WERI-Rb-1 (cell line): ENCODE measurements at regions not wholly inside any gene's neighbourhood (a gene's known extent, or its start where the extent isn't known, plus 50 kb on each side); places are given as distances from the start of the nearest gene placed in this dataset.
"Not testable (repeated sequence)": the region's sequence is repeated elsewhere in the genome, so short reads cannot be mapped to it uniquely, and the experiment has no call there.

Source experiments
- DNase-seq: peaks from one replicate; pipeline ENCODE4 v3.0.0-alpha.2; 2020
- H3K27ac ChIP-seq: fragments of 250-450 bp; sonication (Bioruptor Pico); 2 replicates; pipeline ENCODE4 v1.5.1; 2020; ENCODE audit warnings: mild to moderate bottlenecking, moderate library complexity
- H3K27me3 ChIP-seq: fragments of 250-450 bp; sonication (Bioruptor Pico); 2 replicates; pipeline ENCODE4 v1.5.1; 2021; ENCODE audit warnings: mild to moderate bottlenecking, low read depth, moderate library complexity; ENCODE audit not compliant: insufficient read depth, severe bottlenecking
- H3K36me3 ChIP-seq: fragments of 250-450 bp; sonication (Bioruptor Pico); 2 replicates; pipeline ENCODE4 v1.5.1; 2020; ENCODE audit warnings: mild to moderate bottlenecking, moderate library complexity
- H3K4me3 ChIP-seq: 2 replicates; pipeline ENCODE4 v1.5.1; 2011; ENCODE audit warnings: low read depth, mild to moderate bottlenecking, control low read depth, low read length
- H3K9me3 ChIP-seq: fragments of 250-450 bp; sonication (Bioruptor Pico); 2 replicates; pipeline ENCODE4 v1.5.1; 2021; ENCODE audit warnings: mild to moderate bottlenecking, moderate library complexity; ENCODE audit not compliant: severe bottlenecking
- CTCF ChIP-seq: IDR thresholded peaks from 2 replicates; pipeline ENCODE4 v1.5.1; 2011; ENCODE audit warnings: low read depth, mild to moderate bottlenecking, control low read depth, inconsistent platforms, low read length

GRCh38 chr3:98702166-98702565 lies 61.0 kb upstream of the ST3GAL6 start:
- DNase-seq: no peak
- H3K27me3 ChIP-seq: peaks cover 8% of the 10 kb centered on the region
- no peak overlapping the region for H3K4me3 ChIP-seq
- TF ChIP-seq CTCF: no peak
- no peaks in the 10 kb centered on the region for H3K36me3 ChIP-seq
- H3K9me3 ChIP-seq: no peaks in the 10 kb centered on the region
- no peak overlapping the region for H3K27ac ChIP-seq

GRCh38 chr3:98705212-98705611 lies 57.9 kb upstream of the ST3GAL6 start:
- no peak overlapping the region for H3K4me3 ChIP-seq
- no peak for DNase-seq
- TF ChIP-seq CTCF: no peak
- H3K27ac ChIP-seq: no peak overlapping the region
- no peaks in the 10 kb centered on the region for H3K9me3 ChIP-seq
- H3K27me3 ChIP-seq: peaks cover 5% of the 10 kb centered on the region
- no peaks in the 10 kb centered on the region for H3K36me3 ChIP-seq

GRCh38 chr3:98705694-98706093 lies 57.4 kb upstream of the ST3GAL6 start:
- H3K36me3 ChIP-seq: no peaks in the 10 kb centered on the region
- no peak for TF ChIP-seq CTCF
- H3K4me3 ChIP-seq: no peak overlapping the region
- peaks cover 5% of the 10 kb centered on the region for H3K27me3 ChIP-seq
- DNase-seq: no peak
- no peak overlapping the region for H3K27ac ChIP-seq
- H3K9me3 ChIP-seq: no peaks in the 10 kb centered on the region

- H3K27ac ChIP-seq, H3K9me3 ChIP-seq, H3K36me3 ChIP-seq, H3K27me3 ChIP-seq, H3K4me3 ChIP-seq, DNase-seq: not testable (repeated sequence)
Observed at GRCh38 chr3:98708681-98709080, 54.5 kb upstream of the ST3GAL6 start.

GRCh38 chr3:98709441-98709840 lies 53.7 kb upstream of the ST3GAL6 start:
- H3K27ac ChIP-seq: no peak overlapping the region
- H3K4me3 ChIP-seq: no peak overlapping the region
- no peaks in the 10 kb centered on the region for H3K9me3 ChIP-seq
- H3K27me3 ChIP-seq: peaks cover 5% of the 10 kb centered on the region
- DNase-seq: no peak
- H3K36me3 ChIP-seq: no peaks in the 10 kb centered on the region
- TF ChIP-seq CTCF: no peak

- TF ChIP-seq CTCF: no peak
- Histone ChIP-seq H3K27ac (no peak overlapping the region), H3K4me3 (no peak overlapping the region), H3K36me3 (no peaks in the 10 kb centered on the region), H3K27me3 (peaks cover 5% of the 10 kb centered on the region), H3K9me3 (no peaks in the 10 kb centered on the region)
- DNase-seq: no peak
Observed at GRCh38 chr3:98710067-98710659, 53.0 kb upstream of the ST3GAL6 start.
